HCT116 (cell line): ENCODE measurements at regions not wholly inside any gene's neighbourhood (a gene's known extent, or its start where the extent isn't known, plus 50 kb on each side); places are given as distances from the start of the nearest gene placed in this dataset.

Experiments used
- ATAC-seq: fragments of 200-7000 bp; cut with Tn5 transposase; 2 replicates; pipeline ENCODE4 v1.9.1; 2020; ENCODE audit warnings: mild to moderate bottlenecking, moderate library complexity
- BruUV-seq: library from RNA; stranded (reverse); fragments of 400-500 nt; replicated peaks from 2 replicates; lab custom pipeline; 2021; lab: Mats Ljungman, UMichigan
- CTCF ChIA-PET: fragments of 300-600 bp; sonication (Branson Sonifier 250); formaldehyde crosslinking; loops from one replicate; lab custom pipeline; 2021; ENCODE audit warnings: antibody characterized with exemption; lab: Charles Lee
- POLR2A ChIA-PET: fragments of 300-600, 350-600 bp; sonication (Branson Sonifier 250); formaldehyde crosslinking; loops from one replicate; lab custom pipeline; 2021; ENCODE audit warnings: antibody characterized with exemption; lab: Charles Lee
- RAD21 ChIA-PET, 2 experiments: fragments of 300-600 bp; sonication (Branson Sonifier 250); formaldehyde crosslinking; loops; one replicate each; lab custom pipeline; 2023; ENCODE audit warnings: low total read pairs in 2 of 2; ENCODE audit not compliant: uncharacterized antibody in 2 of 2, unreplicated experiment in 2 of 2, low non-redundant PET in 1 of 2; lab: Charles Lee
- DNase-seq: peaks from one replicate; pipeline ENCODE4 v3.0.0-alpha.2; 2010; ENCODE audit warnings: low read depth, low spot score
- H2AFZ ChIP-seq: fragments of 200-600 bp; shearing (Covaris generic), sonication (generic); 2 replicates; pipeline ENCODE4 v1.6.1; 2017; ENCODE audit warnings: low read depth, mixed run types, mixed read lengths, antibody characterized with exemption, low read length; ENCODE audit not compliant: poor library complexity, severe bottlenecking
- H3K27ac ChIP-seq: 2 replicates; pipeline ENCODE4 v1.5.1; 2012; ENCODE audit warnings: low read depth, low read length
- H3K27me3 ChIP-seq: fragments of 200-600 bp; sonication (generic); 2 replicates; pipeline ENCODE4 v1.6.1; 2016; ENCODE audit warnings: mixed run types, low read length, mixed read lengths; ENCODE audit not compliant: insufficient read depth
- H3K36me3 ChIP-seq, 2 experiments: fragments of 200-500 bp in 1 of 2; fragments of 200-600 bp in 1 of 2; sonication (Bioruptor generic) in 1 of 2; sonication (generic) in 1 of 2; 2 replicates each; pipeline versions ENCODE4 v1.5.1 to v1.6.1; 2014 to 2016; ENCODE audit warnings: low read length in 2 of 2, inconsistent platforms in 1 of 2, mixed read lengths in 1 of 2, mixed run types in 1 of 2; ENCODE audit not compliant: insufficient read depth in 2 of 2, control insufficient read depth in 1 of 2
- H3K4me1 ChIP-seq, 2 experiments: fragments of 200-600 bp in 1 of 2; sonication (generic) in 1 of 2; 2 replicates each; pipeline versions ENCODE4 v1.5.1 to v1.6.1; 2012 to 2017; ENCODE audit warnings: low read length in 2 of 2, inconsistent platforms in 1 of 2, mild to moderate bottlenecking in 1 of 2, mixed read lengths in 1 of 2, mixed run types in 1 of 2, moderate library complexity in 1 of 2; ENCODE audit not compliant: insufficient read depth in 2 of 2, control insufficient read depth in 1 of 2
- H3K4me2 ChIP-seq: fragments of 200-600 bp; sonication (generic); 2 replicates; pipeline ENCODE4 v1.6.1; 2017; ENCODE audit warnings: mixed run types, low read length, mixed read lengths
- H3K4me3 ChIP-seq, 2 experiments: fragments of 200-600 bp in 1 of 2; sonication (generic) in 1 of 2; replicated peaks in 1 of 2; 2 replicates each; pipeline ENCODE4 v1.5.1; 2011 to 2016; ENCODE audit warnings: low read length in 2 of 2, control low read depth in 1 of 2, low read depth in 1 of 2, mild to moderate bottlenecking in 1 of 2, mixed read lengths in 1 of 2, mixed run types in 1 of 2
- H3K79me2 ChIP-seq: fragments of 200-600 bp; sonication (generic); 2 replicates; pipeline ENCODE4 v1.6.1; 2017; ENCODE audit warnings: mild to moderate bottlenecking, mixed run types, low read length, moderate library complexity, mixed read lengths; ENCODE audit not compliant: insufficient read depth
- H3K9ac ChIP-seq: fragments of 200-600 bp; sonication (generic); 2 replicates; pipeline ENCODE4 v1.6.1; 2016; ENCODE audit warnings: low read length, mixed read lengths
- H3K9me2 ChIP-seq: fragments of 200-600 bp; sonication (generic), shearing (Covaris generic); 2 replicates; pipeline ENCODE4 v1.6.1; 2017; ENCODE audit warnings: mixed run types, mild to moderate bottlenecking, moderate library complexity; ENCODE audit not compliant: insufficient read depth
- H3K9me3 ChIP-seq, 2 experiments: fragments of 200-500 bp in 1 of 2; fragments of 200-600 bp in 1 of 2; sonication (Bioruptor generic) in 1 of 2; sonication (generic) in 1 of 2; 2 replicates each; pipeline ENCODE4 v1.6.1; 2014 to 2017; ENCODE audit warnings: low read length in 2 of 2, mixed read lengths in 2 of 2, inconsistent platforms in 1 of 2, low read depth in 1 of 2, mild to moderate bottlenecking in 1 of 2, mixed run types in 1 of 2, moderate library complexity in 1 of 2; ENCODE audit not compliant: control insufficient read depth in 1 of 2, insufficient read depth in 1 of 2
- H4K20me1 ChIP-seq: fragments of 200-600 bp; sonication (generic), shearing (Covaris generic); 2 replicates; pipeline ENCODE4 v1.6.1; 2017; ENCODE audit warnings: mixed run types, mild to moderate bottlenecking, moderate library complexity; ENCODE audit not compliant: insufficient read depth
- CBX3 ChIP-seq: IDR thresholded peaks from 2 replicates; pipeline ENCODE4 v1.6.1; 2012; ENCODE audit warnings: low read depth
- CTCF ChIP-seq, 3 experiments: fragments of 200-600 bp in 1 of 3; sonication (generic) in 1 of 3; IDR thresholded peaks in 2 of 3; conservative IDR thresholded peaks in 1 of 3; 2 replicates each; pipeline ENCODE4 v1.5.1; 2012 to 2017; ENCODE audit warnings: low read depth in 2 of 3, low read length in 2 of 3, antibody characterized with exemption in 1 of 3, borderline replicate concordance in 1 of 3, control low read depth in 1 of 3, mild to moderate bottlenecking in 1 of 3, mixed read lengths in 1 of 3, mixed run types in 1 of 3, moderate library complexity in 1 of 3; ENCODE audit not compliant: insufficient read depth in 1 of 3
- EGR1 ChIP-seq: IDR thresholded peaks from 2 replicates; pipeline ENCODE4 v1.6.1; 2012; ENCODE audit warnings: low read depth
- ELF1 ChIP-seq: IDR thresholded peaks from 2 replicates; pipeline ENCODE4 v1.6.1; 2012; ENCODE audit warnings: low read depth, borderline replicate concordance
- FOSL1 ChIP-seq: IDR thresholded peaks from 2 replicates; pipeline ENCODE4 v1.6.1; 2012; ENCODE audit warnings: low read depth
- JUND ChIP-seq: IDR thresholded peaks from 2 replicates; pipeline ENCODE4 v1.6.1; 2012
- POLR2A ChIP-seq: IDR thresholded peaks from 2 replicates; pipeline ENCODE4 v1.7.0; 2011; ENCODE audit warnings: borderline replicate concordance; ENCODE audit not compliant: insufficient read depth, insufficient read length; ENCODE audit errors: extremely low read depth
- POLR2AphosphoS5 ChIP-seq: IDR thresholded peaks from 2 replicates; pipeline ENCODE4 v1.6.1; 2011; ENCODE audit warnings: mild to moderate bottlenecking, low read depth, low read length, moderate library complexity
- RAD21 ChIP-seq: IDR thresholded peaks from 2 replicates; pipeline ENCODE4 v1.6.1; 2012; ENCODE audit warnings: low read depth, mild to moderate bottlenecking
- SIN3A ChIP-seq: IDR thresholded peaks from 2 replicates; pipeline ENCODE4 v1.6.1; 2012; ENCODE audit warnings: low read depth
- SP1 ChIP-seq: IDR thresholded peaks from 2 replicates; pipeline ENCODE4 v1.6.1; 2012; ENCODE audit warnings: low read depth
- TCF7L2 ChIP-seq: IDR thresholded peaks from 2 replicates; pipeline ENCODE4 v1.7.0; 2011; ENCODE audit warnings: borderline replicate concordance, inconsistent platforms; ENCODE audit not compliant: insufficient read depth, insufficient read length; ENCODE audit errors: extremely low read depth
- ZNF274 ChIP-seq: fragments of 200-500 bp; sonication (Bioruptor generic); IDR thresholded peaks from 2 replicates; pipeline ENCODE4 v1.6.1; 2014; ENCODE audit warnings: mild to moderate bottlenecking, low read depth, low read length, inconsistent platforms
- intact Hi-C: fragments of 100-400 bp; cut with micrococcal nuclease; formaldehyde crosslinking; loops from 2 replicates; pipeline ENCODE4 v1.10.0; 2022
- TF ChIP-seq, protein P1 (sequence below): IDR thresholded peaks from 2 replicates; pipeline ENCODE4 v1.6.1; 2012
- TF ChIP-seq, protein P2 (sequence below): IDR thresholded peaks from 2 replicates; pipeline ENCODE4 v1.6.1; 2011; ENCODE audit warnings: mild to moderate bottlenecking, low read length, moderate library complexity; ENCODE audit not compliant: insufficient replicate concordance; ENCODE audit errors: extremely low read depth

- H3K27ac ChIP-seq, result no peak overlapping the region
- H3K9me3 ChIP-seq, result no peaks in the 10 kb centered on the region
- BruUV-seq, result no TSS peak
- no peak for TF ChIP-seq CTCF (IDR thresholded peaks at IDR 0.05 in 2 of 3, conservative IDR thresholded peaks at IDR 0.05 in 1 of 3; ENCODE audit: borderline replicate concordance in 1 of 3, insufficient read depth in 1 of 3, low read depth in 2 of 3, low read length in 2 of 3)
- TF ChIP-seq CBX3, result no peak
- no peak for TF ChIP-seq RAD21
- no peak for TF ChIP-seq EGR1
- H3K36me3 ChIP-seq, result no peaks in the 10 kb centered on the region
- H3K9me2 ChIP-seq, result no peaks in the 10 kb centered on the region
- H2AFZ ChIP-seq, result no peak overlapping the region
- H3K79me2 ChIP-seq, result no peaks in the 10 kb centered on the region
- ChIA-PET RAD21 (no interaction called here), POLR2A (interaction anchor here (1.5 kb wide), 1 partner anchor 9 kb away, joined by 3 read pairs; no protein-coding TSS in a partner anchor), CTCF (interaction anchor here (2.5 kb wide), 1 partner anchor 182 kb away, joined by 7 read pairs; no protein-coding TSS in a partner anchor)
- no peaks in the 10 kb centered on the region for H4K20me1 ChIP-seq
- H3K4me2 ChIP-seq, result no peak overlapping the region
- no peaks in the 10 kb centered on the region for H3K4me1 ChIP-seq
- no peak overlapping the region for H3K4me3 ChIP-seq
- DNase-seq (no peak), ATAC-seq (no peak)
- H3K9ac ChIP-seq, result no peak overlapping the region
- H3K27me3 ChIP-seq, result no peaks in the 10 kb centered on the region
- intact Hi-C loops, result no loop called here
Measured at GRCh38 chr16:19361587-19361986, 56.1 kb upstream of the TMC5 start.

GRCh38 chr16:19363740-19364139 lies 53.9 kb upstream of the TMC5 start:
- BruUV-seq, result no TSS peak
- ChIA-PET RAD21 (interaction anchor here in 1 of 2 experiments (0.7 kb wide), 1 partner anchor 117 kb away, joined by 4 read pairs; no protein-coding TSS in a partner anchor), POLR2A (no interaction called here), CTCF (interaction anchor here (0.7 kb wide), 1 partner anchor 250 kb away, joined by 3 read pairs; no protein-coding TSS in a partner anchor)
- H3K36me3 ChIP-seq, result no peaks in the 10 kb centered on the region
- DNase-seq (no peak), ATAC-seq (no peak)
- H3K4me2 ChIP-seq, result no peak overlapping the region
- no peaks in the 10 kb centered on the region for H3K79me2 ChIP-seq
- no peak overlapping the region for H3K4me3 ChIP-seq
- H3K9me3 ChIP-seq, result peaks cover 4 to 10% of the 10 kb centered on the region in 2 experiments; a peak in 1 of 4 replicates
- H4K20me1 ChIP-seq, result no peaks in the 10 kb centered on the region
- intact Hi-C loops, result no loop called here
- no peaks in the 10 kb centered on the region for H3K27me3 ChIP-seq
- no peaks in the 10 kb centered on the region for H3K4me1 ChIP-seq
- H3K9me2 ChIP-seq, result no peaks in the 10 kb centered on the region
- H2AFZ ChIP-seq, result no peak overlapping the region
- no peak overlapping the region for H3K27ac ChIP-seq
- no peak overlapping the region for H3K9ac ChIP-seq
- TF ChIP-seq FOSL1, result no peak
- TF ChIP-seq TCF7L2, result no peak
- no peak for TF ChIP-seq POLR2A
- TF ChIP-seq, protein P1, sequence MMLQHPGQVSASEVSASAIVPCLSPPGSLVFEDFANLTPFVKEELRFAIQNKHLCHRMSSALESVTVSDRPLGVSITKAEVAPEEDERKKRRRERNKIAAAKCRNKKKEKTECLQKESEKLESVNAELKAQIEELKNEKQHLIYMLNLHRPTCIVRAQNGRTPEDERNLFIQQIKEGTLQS, result no peak
- no peak for TF ChIP-seq SIN3A
- TF ChIP-seq POLR2AphosphoS5, result no peak
- no peak for TF ChIP-seq ZNF274
- TF ChIP-seq SP1, result no peak
- TF ChIP-seq ELF1, result no peak
- TF ChIP-seq, protein P2, sequence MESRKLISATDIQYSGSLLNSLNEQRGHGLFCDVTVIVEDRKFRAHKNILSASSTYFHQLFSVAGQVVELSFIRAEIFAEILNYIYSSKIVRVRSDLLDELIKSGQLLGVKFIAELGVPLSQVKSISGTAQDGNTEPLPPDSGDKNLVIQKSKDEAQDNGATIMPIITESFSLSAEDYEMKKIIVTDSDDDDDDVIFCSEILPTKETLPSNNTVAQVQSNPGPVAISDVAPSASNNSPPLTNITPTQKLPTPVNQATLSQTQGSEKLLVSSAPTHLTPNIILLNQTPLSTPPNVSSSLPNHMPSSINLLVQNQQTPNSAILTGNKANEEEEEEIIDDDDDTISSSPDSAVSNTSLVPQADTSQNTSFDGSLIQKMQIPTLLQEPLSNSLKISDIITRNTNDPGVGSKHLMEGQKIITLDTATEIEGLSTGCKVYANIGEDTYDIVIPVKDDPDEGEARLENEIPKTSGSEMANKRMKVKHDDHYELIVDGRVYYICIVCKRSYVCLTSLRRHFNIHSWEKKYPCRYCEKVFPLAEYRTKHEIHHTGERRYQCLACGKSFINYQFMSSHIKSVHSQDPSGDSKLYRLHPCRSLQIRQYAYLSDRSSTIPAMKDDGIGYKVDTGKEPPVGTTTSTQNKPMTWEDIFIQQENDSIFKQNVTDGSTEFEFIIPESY, result no peak
- no peak for TF ChIP-seq JUND
